A172 (cell line): ENCODE measurements at regions not wholly inside any gene's neighbourhood (a gene's known extent, or its start where the extent isn't known, plus 50 kb on each side); places are given as distances from the start of the nearest gene placed in this dataset.

Experiments used
- DNase-seq: peaks from one replicate; pipeline ENCODE4 v3.0.0-alpha.2; 2015; ENCODE audit warnings: low spot score

DNA sequence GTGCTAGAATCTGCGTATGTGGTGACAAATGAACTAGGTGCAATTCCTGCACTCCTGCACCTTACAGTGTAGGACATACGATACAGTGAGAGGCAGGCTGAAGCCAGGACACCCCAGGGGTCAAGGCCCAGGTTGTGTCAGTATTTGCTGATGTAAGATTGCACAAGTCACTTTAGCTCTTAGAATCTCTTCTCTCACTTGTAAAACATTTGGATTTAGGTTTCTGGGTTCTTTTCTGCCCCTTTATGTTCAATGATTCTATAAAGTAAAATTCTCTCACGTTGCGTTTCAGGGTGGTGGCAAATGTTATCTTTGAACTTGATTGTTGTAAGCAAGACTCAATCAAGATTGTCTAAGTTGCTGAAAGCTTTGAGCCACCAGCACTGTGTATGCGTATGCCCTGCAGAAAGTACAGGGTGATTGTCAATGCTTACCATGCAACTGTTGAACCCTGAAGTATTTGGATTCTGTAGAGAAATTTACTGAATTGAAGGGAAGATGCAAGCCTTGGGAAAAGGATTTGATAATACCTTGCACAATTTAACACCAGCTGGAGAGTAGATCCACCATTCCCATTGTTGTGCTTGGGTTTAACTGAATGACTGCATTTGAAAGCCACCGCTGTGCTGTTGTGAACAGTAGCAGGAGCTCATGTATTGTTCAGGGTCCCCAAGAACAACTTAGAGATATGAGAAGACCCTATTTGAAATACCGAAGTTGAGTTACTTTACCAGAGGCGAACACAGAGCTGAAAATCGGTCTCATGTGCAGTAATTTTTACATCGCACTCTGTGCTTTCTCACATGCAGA lies 106.1 kb upstream of the CITED2 start:
- no peak for DNase-seq

DNA sequence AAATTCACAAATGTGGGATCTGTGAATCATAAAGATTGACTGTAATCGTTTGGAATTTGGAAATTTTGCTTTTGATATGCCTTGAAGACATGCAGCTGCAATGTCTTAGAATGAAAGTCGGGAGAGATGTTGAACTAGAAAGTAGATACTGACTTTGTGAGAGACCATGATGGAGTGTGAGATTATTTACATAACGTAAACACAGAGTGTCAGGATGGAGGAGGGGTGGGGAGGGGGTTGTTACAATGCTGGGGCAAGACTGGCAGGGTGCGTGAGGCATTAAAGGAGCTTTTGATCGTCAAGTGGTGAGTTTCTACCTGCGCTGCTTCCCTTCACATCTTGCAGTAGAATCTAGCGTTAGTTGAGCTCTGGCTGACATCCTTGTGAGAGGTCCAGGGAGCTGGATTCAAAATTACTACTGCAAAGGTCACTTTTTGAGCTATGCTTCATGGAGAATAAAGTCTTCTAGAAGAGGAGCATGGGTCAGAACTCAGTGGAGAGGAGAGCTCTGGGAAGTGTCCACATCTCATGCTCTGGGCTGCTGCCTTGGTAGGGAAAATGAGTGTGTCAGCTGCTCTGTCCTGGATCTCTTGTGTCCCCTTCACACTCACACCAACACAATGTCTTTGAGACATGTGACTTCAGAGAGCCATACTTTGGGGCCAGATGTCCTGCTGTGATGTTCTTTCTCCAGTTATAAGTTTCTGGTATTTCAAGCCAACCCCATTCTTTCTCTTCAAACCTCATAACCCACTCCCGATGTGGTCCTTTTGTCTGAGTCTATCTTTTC lies 105.2 kb upstream of the CITED2 start:
- no peak for DNase-seq

DNA sequence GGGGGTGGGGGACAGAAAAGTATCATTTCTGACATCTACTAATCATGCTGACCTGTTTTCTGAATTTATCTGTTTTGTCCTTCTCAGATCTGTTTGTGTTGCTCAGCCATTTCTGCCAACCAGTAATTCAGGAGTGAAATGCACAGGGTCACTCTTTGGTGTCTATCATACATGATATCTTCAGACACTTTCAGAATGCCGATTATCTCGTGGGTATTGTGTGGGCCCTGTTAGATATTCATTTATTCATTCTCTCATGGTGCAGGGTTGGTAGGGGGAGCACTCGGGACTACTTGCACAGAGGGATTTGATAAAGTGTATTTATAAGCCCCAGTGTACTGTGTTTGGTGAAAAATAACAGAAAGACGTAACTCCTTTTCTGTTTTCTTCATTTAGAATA lies 101.2 kb upstream of the CITED2 start:
- no peak for DNase-seq

DNA sequence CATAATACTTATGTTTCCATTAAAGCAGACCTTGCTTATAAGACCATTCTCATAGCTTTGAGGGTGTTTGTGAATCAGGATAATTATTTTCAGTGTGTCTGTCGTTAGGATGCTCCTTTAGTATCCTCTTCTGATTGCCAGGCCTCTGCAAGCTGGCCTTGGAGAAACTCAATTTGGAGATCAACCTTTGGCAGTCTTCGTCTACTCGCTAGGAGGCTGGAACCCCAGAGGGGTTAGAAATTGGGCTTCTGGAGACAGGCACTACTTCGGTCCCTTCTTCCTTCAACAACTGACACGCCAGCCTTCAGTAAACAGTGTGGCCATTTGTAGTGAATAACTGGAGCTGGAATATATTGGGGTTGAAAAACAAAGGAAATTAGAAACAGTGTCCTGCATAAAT lies 100.8 kb upstream of the CITED2 start:
- no peak for DNase-seq

DNA sequence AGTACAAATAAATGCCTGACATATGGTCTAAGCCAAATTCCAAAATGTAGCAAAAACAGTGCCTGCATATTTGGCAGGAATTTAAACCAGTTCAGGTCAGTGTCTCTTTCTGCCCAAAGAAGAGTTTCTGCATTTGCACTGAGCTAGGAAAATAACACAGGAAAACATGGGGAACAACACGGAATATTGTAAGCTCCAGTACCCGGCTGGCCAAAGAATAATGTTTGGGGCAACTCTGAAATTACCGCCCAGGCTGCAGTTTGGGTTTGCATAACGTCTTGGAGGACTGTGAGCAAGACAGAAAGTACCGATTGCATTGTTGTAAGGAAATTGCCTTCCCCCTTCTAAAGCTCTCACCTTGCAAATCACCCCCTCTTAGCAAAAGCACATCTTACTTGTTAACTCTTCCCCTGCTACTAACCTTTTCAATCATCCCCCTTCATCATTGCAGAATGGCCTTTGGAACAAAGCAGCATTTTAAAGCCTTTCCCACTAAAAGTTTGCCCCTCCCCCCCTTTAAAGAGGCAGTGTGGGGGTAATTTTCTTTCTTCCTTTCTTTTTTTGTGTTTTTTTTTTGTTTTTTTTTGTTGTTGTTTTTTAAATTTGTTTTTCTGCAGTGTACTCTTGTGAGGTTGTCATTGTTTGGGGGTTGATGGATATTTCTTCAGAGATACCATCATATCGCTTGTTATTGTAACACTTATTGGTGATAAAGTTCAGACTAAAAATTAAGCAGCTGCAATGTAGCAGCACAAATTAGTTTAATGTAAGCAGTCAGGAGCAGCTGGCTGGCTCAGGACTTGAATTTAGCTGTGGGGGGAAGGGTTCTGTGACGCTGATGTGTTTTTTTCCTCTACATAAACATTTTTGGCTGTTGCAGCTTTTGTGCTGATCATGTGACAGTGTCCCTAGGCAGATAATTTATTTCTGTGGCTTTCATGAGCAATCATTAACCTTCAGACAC lies 100.0 kb upstream of the CITED2 start:
- no peak for DNase-seq

DNA sequence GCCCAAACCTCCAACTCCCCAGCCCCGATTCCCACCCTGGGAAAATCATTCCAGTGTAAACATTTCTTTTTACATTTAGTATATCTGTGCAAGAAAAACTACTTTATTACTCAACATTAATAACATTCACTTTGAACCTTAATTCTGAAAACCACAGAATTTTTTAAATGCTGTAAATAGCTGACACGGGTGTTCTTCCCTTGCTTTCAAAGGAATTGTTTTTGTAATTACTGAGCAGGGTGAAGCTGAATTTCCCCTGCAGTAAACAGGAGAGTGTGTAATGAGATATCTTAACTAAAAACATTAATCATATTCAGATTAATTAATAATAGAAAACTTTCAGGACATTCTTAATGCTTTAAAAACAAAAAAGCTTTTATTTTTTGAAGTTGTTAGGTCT lies 99.3 kb upstream of the CITED2 start:
- no peak for DNase-seq

DNA sequence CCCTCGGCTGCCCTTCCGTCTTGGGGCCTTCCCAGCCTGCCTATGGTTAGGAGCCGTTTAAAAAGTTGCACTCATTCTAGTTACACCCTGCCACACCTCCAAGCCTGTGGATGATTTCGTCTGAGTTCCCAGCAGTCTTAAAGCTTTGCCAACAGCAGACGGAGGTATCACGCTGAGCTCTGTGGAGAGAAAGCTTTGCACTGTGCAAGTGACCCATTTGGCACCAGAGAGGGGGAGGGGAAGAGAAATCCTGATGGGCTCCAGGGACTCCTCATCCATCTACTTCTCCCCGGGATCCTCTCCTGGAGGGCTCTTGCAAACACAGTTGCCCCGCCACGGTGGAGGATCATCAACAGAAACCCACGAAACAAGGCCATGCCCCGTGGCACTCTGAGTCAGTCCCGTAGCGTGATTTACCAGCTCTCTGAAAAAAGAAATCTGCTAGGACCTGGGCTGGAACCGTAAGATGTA lies 98.8 kb upstream of the CITED2 start:
- DNase-seq, result peak; percentile 6

DNA sequence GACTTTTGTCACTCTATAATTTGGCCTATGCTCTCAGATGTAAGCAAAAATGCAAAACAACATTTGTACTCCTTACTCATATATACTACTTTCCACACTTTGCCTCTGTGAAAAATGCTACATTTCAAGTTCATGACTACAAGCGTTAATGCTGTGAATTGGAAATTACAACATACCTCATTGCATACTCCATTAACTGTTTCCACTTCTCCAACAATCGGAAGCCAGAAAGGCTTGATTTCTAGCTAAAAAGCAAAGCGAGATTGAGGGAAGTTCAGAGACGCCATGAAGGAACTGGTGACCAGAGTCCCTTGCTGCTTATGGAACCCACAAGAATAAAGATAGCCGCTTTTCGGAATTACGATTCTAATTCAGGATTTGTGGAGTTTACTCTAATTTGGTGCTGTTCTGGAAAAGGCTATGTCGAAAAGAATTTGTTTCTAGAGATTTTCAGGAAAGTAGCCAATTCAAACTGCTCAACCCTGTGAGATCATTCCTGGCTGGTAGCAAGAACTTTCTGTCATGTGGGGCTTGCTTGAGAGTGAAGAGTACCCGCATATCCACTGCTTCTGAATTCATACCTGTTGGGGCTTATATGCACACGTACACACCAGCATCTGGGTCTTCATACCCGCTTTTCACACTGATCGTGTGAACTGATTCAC lies 98.0 kb upstream of the CITED2 start:
- no peak for DNase-seq

DNA sequence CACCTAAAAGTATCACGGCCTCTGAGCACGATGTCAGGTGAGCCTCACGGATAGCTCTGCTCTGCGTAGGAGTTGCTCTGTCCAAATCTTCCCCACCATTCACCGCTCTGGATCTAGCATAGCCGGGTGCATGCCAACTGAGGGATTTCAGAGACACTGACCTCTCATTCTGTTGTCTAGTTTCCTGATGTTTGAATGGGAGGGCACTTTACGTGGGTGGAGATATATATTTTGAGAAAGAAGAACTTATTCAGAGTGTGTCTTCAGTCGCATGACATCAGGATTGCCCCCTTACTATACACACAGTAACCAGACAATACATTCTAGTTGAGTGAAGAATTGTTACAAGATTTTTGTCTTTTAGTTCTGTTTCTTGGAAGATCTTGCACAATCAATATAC lies 96.5 kb upstream of the CITED2 start:
- DNase-seq, result no peak

DNA sequence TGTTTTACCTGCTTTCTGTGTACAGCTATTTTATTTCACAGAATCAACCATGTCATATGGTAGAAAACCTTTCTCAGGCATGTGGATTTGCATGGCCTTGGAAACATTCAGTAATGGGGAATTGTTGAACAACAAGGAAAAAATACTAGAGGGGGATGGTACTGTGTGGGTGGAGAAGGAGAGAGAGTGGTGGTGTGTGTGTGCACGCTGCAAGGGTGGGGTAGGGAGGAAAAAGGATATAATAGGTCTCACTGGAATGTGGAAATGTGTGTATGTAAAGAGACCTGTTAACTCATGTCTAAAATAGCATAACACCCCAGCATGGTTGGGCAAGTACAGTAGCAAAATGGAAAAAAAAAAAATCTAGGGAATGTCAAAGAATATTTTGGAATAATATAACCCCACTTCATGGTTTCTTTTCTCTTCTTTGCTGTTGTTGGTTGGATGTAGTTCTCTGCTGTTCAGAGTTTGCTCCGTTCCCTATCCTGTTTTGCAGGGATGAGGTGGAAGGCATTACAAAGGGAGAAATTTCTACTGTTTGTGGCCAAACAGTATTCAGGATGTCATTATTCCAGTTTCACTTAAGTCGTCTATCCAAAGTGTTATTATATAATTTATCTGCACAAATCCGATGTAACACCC lies 93.9 kb upstream of the CITED2 start:
- DNase-seq, result no peak

DNA sequence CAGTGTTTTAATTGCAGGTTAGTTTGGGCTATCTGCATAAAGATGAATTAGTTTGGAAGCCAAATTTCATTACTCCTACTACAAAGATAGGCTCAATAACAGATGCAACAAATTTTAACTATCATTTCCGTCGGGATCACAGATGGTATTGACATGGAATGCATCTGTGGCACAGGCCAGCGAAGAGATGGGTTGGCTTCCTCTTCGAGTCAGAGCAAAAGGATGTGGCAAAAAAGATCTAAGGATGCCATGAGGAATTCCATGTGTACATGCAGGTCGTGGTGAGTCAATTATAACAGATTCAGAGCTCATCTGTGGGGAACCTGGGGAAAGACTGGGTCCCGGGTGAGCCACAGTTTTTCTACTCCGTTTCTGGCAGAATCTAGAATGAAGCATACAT lies 83.0 kb upstream of the CITED2 start:
- DNase-seq, result no peak

DNA sequence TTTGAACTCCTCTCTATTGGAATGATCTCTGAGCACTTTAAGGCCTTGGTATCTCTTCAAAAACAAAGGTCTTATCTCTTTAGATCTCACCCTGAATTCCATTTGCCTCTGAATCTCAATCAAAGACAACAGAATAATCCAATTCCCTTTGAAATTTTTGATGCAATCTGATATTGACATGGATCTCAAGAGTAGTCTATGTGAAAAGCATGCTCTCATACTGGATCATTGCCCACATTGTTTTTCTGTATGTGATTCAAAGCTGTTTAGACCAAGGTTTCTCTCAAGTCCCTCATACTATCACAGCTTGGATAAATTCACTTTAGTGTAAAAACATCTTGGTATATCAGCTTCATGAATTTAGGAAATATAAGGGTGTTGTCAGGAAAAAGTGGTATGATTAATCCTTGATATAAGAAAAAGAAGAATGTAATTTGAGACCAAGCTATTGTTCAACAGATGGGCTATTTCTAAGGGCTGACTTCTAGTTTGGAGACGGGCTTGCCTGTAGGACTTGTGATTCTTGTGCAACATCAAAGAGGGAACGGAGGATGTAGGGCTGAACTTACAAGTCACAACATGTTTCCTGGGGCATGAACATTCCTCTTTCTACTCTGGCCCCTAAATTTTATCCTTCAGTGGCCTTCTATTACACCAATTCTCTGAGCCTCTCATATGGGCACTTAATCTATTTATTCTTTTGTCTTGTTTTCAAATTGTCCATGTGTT lies 77.9 kb upstream of the CITED2 start:
- no peak for DNase-seq

DNA sequence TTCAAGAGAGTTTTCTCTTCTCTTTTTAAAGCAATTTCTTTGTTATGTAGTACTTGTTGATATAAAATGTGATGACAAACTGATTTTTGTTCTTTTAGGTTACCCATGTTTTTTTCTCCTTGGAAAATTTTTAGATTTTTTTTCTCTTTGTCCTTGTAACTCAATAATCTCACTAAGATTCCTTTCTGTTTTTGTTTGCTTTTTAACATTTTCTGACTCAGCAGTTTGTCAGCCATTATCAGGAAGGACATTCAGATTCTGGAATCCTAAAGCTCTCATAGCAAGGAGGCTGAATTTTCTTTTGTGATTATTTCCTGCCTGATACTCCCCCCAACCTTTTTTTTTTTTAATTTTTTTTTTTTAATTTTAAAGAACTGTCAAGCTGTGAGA lies 75.2 kb upstream of the CITED2 start:
- no peak for DNase-seq

DNA sequence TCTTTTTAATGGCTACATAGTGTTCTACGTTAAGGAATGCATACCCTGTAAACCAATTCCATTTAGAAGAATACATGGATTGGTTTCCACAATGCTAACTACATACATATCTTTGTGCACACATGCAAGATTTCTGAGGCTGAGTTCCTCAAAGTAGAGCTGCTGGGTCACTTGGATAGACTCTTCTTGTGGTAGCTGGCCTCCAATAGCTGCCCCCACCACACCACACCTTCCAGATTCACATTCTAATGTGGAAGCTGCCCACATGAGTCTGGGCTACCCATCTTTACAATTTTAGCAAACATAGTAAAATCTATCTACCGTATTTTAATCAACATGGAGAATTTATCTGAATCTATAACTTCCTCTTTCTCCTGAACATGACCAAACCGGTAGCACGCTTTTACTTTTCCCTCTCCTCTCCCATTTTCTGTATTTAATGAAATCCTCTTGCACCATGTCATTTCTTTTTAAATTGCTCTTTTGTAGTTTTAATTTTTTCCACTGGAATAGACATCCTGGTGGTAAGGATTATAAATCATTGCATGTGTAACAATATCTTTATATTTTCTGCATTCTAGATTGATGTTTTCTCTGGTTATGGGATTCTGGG lies 74.7 kb upstream of the CITED2 start:
- no peak for DNase-seq

DNA sequence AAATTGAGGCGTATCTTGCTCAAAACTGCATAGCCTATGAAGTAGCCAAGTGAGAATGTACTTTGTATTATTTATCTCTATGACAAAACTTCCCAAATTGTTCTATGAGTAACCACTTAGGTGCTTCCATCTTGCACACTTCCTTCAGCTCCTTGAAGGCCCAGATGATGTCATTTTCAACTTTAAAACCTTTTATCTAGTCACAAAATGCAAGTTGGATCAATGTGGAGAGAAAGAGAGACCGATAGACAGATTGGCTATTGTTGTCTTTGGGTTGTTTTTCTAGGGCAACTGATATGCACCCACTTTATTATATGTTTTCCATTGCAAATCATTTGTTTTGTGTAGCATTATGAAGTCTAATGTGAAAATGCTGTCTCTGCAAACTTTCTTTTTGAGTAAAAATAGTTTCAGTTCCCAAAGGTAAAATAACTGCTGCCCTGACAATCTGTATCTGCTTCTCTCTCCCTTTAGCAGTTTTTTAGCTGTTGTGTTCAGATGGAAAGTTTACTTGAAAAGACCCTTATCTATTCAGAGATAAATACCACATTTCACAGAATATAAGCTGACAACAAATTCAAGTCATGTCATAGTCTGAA lies 73.7 kb upstream of the CITED2 start:
- no peak for DNase-seq

DNA sequence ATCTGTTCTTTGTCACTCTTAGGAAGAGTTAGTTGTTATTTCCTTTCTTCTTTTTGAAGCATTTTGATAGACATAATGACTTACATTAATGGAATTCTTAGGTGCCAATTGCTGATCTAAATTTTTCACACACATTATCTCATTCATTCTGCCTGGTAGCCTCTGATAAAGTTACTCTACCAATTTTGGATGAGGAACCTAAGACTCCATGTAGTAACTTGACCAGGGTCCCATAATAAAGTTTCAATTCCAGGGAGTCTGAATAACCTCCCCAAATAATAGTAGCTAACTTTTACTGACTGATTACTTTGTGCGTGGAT lies 73.2 kb upstream of the CITED2 start:
- DNase-seq, result no peak

DNA sequence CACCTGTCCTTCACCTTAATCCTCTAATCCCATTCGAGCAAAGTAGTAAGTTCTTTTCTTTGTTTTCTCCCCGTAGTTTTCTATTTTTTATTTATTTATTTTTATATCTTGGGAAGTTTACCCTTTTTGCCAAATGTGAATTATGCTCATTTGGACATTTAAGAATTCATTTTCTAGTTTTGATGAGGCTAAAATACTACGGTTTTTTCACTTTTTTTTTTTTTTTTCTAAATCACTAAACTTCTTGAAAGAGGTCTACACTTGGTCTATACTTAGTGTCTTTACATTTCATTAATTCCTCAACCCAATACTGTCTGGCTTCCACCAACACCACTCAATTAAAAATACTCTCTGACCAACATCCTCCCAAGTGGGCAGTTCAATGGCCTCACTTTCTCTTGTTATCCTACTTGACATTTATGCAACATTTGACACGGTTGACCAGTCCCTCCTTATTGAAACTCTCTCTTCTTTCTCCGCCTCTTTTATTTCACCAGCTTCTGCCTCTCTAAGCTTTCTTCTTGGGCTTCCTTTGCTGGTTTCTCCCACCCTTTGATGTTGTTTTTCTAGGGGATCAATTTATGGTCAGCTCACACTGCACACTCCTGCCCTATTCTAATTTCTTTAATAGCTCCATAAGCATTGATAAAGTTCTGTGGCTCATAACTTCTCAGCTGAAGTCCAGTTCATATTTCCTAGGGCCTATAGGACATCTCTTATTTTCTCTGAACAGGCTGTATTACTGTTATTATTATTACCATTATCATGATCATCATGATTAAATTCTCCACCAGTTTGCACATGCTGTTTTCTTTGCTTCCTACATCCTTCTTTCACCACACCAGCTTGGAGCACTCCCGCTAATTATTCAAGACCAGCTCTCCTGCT lies 72.6 kb upstream of the CITED2 start:
- no peak for DNase-seq

DNA sequence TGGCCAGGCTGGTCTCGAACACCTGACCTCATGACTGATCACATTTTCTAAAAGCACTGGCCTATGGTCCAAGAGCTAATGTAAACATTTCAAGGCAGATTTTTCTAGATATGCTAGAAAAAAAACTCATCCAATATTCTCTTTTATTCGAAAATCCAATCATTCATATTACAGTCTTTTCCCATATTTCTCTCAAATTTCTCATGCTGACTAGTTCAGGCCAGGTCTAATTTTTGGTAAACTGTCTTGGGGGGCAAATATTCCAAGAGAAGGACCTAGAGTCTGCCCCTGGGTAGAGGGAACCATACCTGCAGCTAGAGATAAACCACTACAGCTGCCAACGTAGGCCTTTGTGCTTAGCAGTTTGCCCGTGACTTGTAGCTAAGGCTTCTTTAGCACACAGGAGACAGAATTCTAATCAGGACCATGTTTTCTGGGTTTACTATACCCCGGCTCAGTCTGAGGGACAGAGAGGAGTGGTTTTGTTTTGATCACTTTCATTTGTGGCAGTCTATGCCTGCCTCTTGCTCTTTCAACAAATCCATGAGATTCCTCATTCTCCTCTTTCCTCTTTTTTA lies 71.8 kb upstream of the CITED2 start:
- DNase-seq, result no peak
